RWPE2 (cell line): ENCODE measurements at regions not wholly inside any gene's neighbourhood (a gene's known extent, or its start where the extent isn't known, plus 50 kb on each side); places are given as distances from the start of the nearest gene placed in this dataset.

Source experiments
- ATAC-seq: fragments of 200-7000 bp; cut with Tn5 transposase; 3 replicates; pipeline ENCODE4 v1.9.1; 2021; ENCODE audit warnings: low read depth
- DNase-seq: peaks from one replicate; pipeline ENCODE4 v3.0.0-alpha.2; 2020; ENCODE audit warnings: low spot score
- H3K27ac ChIP-seq: fragments of 450-650 bp; 2 replicates; pipeline ENCODE4 v1.5.1; 2017; ENCODE audit warnings: mild to moderate bottlenecking; ENCODE audit not compliant: poor library complexity, severe bottlenecking
- H3K27me3 ChIP-seq: fragments of 250-450 bp; sonication (Bioruptor Pico); 2 replicates; pipeline ENCODE4 v1.5.1; 2021; ENCODE audit warnings: mild to moderate bottlenecking, moderate library complexity; ENCODE audit not compliant: insufficient read depth, poor library complexity, severe bottlenecking
- H3K36me3 ChIP-seq: fragments of 250-450 bp; sonication (Bioruptor Pico); 2 replicates; pipeline ENCODE4 v1.5.1; 2020; ENCODE audit warnings: low read depth, mild to moderate bottlenecking, moderate library complexity
- H3K4me1 ChIP-seq: fragments of 250-450 bp; sonication (Bioruptor Pico); 2 replicates; pipeline ENCODE4 v1.5.1; 2021; ENCODE audit warnings: mild to moderate bottlenecking, moderate library complexity; ENCODE audit not compliant: insufficient read depth, poor library complexity, severe bottlenecking
- H3K4me3 ChIP-seq: fragments of 250-450 bp; sonication (Bioruptor Pico); 2 replicates; pipeline ENCODE4 v1.5.1; 2021; ENCODE audit warnings: mild to moderate bottlenecking, moderate library complexity; ENCODE audit not compliant: severe bottlenecking
- H3K9me3 ChIP-seq: fragments of 250-450 bp; sonication (Bioruptor Pico); 2 replicates; pipeline ENCODE4 v1.5.1; 2021; ENCODE audit warnings: mild to moderate bottlenecking, moderate library complexity; ENCODE audit not compliant: severe bottlenecking
- TF ChIP-seq, protein P1 (sequence below): fragments of 450-650 bp; IDR thresholded peaks from one replicate; pipeline ENCODE4 v1.5.1; 2017; ENCODE audit warnings: mild to moderate bottlenecking, moderate library complexity; ENCODE audit not compliant: poor library complexity, severe bottlenecking

DNA sequence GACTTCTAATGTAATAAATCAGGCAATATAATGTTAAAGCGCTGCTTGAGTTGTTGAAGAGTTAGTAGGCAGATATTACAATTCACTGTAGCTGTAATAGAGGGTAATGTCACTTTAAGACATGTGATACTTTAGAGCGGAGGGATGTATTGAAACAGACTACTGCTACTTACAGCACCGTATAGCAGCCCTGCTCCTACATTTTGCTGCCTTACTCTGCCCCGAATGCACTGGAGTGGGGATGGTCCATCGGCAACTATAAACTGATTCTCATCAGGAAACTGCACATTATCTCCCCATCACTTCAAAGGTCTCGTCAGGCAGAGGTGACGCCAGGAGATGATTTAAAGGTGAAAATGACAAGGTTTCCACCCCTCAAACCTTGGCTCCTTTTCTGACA, 349.7 kb upstream of the SUCLG2 start:
- ATAC-seq (no peak), DNase-seq (no peak)
- H3K4me3 ChIP-seq = no peak overlapping the region
- TF ChIP-seq, protein P1, sequence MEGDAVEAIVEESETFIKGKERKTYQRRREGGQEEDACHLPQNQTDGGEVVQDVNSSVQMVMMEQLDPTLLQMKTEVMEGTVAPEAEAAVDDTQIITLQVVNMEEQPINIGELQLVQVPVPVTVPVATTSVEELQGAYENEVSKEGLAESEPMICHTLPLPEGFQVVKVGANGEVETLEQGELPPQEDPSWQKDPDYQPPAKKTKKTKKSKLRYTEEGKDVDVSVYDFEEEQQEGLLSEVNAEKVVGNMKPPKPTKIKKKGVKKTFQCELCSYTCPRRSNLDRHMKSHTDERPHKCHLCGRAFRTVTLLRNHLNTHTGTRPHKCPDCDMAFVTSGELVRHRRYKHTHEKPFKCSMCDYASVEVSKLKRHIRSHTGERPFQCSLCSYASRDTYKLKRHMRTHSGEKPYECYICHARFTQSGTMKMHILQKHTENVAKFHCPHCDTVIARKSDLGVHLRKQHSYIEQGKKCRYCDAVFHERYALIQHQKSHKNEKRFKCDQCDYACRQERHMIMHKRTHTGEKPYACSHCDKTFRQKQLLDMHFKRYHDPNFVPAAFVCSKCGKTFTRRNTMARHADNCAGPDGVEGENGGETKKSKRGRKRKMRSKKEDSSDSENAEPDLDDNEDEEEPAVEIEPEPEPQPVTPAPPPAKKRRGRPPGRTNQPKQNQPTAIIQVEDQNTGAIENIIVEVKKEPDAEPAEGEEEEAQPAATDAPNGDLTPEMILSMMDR = no peak
- no peaks in the 10 kb centered on the region for H3K4me1 ChIP-seq
- peaks cover 55% of the 10 kb centered on the region for H3K27me3 ChIP-seq
- no peaks in the 10 kb centered on the region for H3K36me3 ChIP-seq
- H3K9me3 ChIP-seq = no peaks in the 10 kb centered on the region
- no peak overlapping the region for H3K27ac ChIP-seq

DNA sequence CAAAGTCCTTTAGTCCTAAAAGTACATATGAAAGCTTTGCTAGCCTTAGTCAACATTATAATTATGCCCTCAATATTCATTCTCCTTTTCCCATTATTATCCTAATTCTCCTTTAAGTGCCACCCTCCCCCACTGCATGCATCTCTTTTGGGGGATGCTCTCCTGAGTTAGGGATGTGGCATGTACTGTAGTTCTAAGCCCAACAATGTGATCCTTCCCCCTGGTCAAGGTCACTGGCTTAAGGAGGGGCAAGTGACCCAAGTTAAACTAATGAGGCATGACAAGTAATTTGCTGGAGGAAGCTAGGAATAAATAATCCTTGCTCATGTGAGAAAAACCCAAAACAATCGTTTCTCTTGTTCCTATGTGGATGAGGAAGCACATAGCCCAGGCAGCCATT, 343.9 kb upstream of the SUCLG2 start:
- DNase-seq = no peak
- TF ChIP-seq, protein P1 = no peak

DNA sequence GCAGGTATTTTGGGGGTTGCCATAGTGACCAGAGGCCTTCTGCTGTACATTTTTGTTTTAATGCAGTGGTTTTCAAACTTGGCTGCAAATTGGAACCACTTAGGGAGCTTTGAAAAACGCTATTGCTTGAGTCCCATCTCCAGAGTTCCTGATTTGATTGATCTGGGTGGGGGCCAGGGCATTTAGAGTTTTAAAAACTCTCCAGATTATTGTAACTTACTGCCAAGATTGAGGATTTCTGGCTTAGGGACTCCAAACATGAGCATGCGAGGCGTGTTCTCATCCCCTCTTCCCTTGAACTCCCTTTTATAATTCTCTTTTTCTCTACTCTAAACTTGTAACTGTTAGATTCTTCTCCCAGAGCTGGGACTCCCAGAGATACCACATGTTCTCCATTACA, 340.8 kb upstream of the SUCLG2 start:
- no peaks in the 10 kb centered on the region for H3K4me1 ChIP-seq
- no peaks in the 10 kb centered on the region for H3K27me3 ChIP-seq
- H3K27ac ChIP-seq = no peak overlapping the region
- no peak for ATAC-seq
- H3K9me3 ChIP-seq = no peaks in the 10 kb centered on the region
- TF ChIP-seq, protein P1 = no peak
- H3K36me3 ChIP-seq = no peaks in the 10 kb centered on the region
- no peak for DNase-seq
- no peak overlapping the region for H3K4me3 ChIP-seq

More for the DNA sequence above, 343.9 kb upstream of the SUCLG2 start:
- Histone ChIP-seq H3K36me3 (no peaks in the 10 kb centered on the region), H3K4me3 (no peak overlapping the region), H3K4me1 (no peaks in the 10 kb centered on the region), H3K27me3 (peaks cover 1% of the 10 kb centered on the region), H3K9me3 (no peaks in the 10 kb centered on the region), H3K27ac (no peak overlapping the region)
- ATAC-seq = no peak

DNA sequence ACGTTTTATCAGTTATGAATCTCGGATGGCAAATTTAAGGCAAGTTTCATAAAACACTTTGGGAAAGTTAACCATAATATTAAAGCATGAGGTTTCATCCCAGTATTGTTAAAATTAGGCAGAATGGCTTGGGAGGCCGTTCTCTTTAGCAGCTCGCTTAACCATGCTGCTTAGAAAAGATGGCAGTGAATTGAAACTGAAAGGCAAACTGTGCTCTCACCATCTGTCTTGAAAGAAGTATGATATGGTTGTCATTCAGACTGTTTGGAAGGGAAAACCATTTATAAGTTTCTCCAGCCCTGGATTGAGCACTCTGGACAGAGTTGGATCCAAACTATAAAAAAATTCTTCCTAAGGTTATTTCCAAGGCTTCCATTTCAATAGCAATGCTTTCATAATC, 332.3 kb upstream of the SUCLG2 start:
- Histone ChIP-seq H3K36me3 (no peaks in the 10 kb centered on the region), H3K4me1 (no peaks in the 10 kb centered on the region), H3K27me3 (no peaks in the 10 kb centered on the region), H3K4me3 (no peak overlapping the region), H3K27ac (no peak overlapping the region), H3K9me3 (no peaks in the 10 kb centered on the region)
- TF ChIP-seq, protein P1 = no peak
- no peak for ATAC-seq
- DNase-seq = no peak

DNA sequence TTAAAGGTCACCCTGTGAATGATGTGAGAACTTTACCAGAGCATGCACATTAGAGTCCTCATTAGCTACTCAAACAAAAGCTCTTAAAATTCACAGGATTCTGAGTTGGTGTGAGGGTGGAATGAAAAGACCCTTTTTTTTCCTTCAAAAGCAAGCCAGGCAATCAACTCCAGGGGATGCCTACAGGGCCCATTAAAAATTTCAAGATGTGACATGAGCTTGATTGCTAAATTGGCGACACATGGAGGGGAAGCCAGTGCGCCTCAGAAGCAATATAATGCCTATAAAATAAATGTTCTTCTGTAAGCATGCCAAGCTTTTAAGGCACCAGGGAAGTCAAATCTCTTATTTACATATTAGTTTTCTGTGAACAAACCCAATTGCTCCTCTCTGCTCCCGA, 328.8 kb upstream of the SUCLG2 start:
- Histone ChIP-seq H3K27me3 (no peaks in the 10 kb centered on the region), H3K4me3 (no peak overlapping the region), H3K4me1 (no peaks in the 10 kb centered on the region), H3K36me3 (no peaks in the 10 kb centered on the region), H3K9me3 (no peaks in the 10 kb centered on the region), H3K27ac (no peak overlapping the region)
- TF ChIP-seq, protein P1 = no peak
- DNase-seq (no peak), ATAC-seq (no peak)
